K562 (cell line): ENCODE measurements at regions not wholly inside any gene's neighbourhood (a gene's known extent, or its start where the extent isn't known, plus 50 kb on each side); places are given as distances from the start of the nearest gene placed in this dataset.

Experiments used
- EZH2 ChIP-seq: IDR thresholded peaks from 2 replicates; pipeline ENCODE4 v1.6.1; 2012; ENCODE audit warnings: low read depth, mild to moderate bottlenecking, inconsistent platforms, low read length, borderline replicate concordance
- KLF10 ChIP-seq: fragments of 250-450 bp; sonication (Bioruptor Pico); IDR thresholded peaks from 2 replicates; pipeline ENCODE4 v1.6.1; 2021; ENCODE audit warnings: matching md5 sums
- NBN ChIP-seq: fragments of 450-650 bp; IDR thresholded peaks from 2 replicates; pipeline ENCODE4 v1.6.1; 2016; ENCODE audit warnings: low read depth, mild to moderate bottlenecking
- POLR2A ChIP-seq: fragments of 450-650 bp; conservative IDR thresholded peaks from 2 replicates; pipeline ENCODE4 v1.6.1; 2016
- YY1 ChIP-seq, 3 experiments: IDR thresholded peaks; 2 replicates each; pipeline ENCODE4 v1.6.1; 2011; ENCODE audit warnings: low read length in 2 of 3, mild to moderate bottlenecking in 2 of 3, moderate library complexity in 2 of 3, borderline replicate concordance in 1 of 3, control low read depth in 1 of 3, low read depth in 1 of 3; ENCODE audit not compliant: insufficient read depth in 3 of 3, insufficient replicate concordance in 2 of 3, control insufficient read depth in 1 of 3, insufficient read length in 1 of 3; ENCODE audit errors: extremely low read depth in 1 of 3
- TF ChIP-seq, protein P1 (sequence below): fragments of 450-650 bp; IDR thresholded peaks from 2 replicates; pipeline ENCODE4 v1.6.1; 2016; ENCODE audit warnings: antibody characterized with exemption
- TF ChIP-seq, protein P2 (sequence below), 3 experiments: IDR thresholded peaks in 2 of 3; conservative IDR thresholded peaks in 1 of 3; 2 replicates each; pipeline ENCODE4 v1.5.1; 2011 to 2012; ENCODE audit warnings: low read length in 3 of 3, mild to moderate bottlenecking in 3 of 3, control low read depth in 2 of 3, improper control_type of control experiment in 1 of 3, inconsistent platforms in 1 of 3, low read depth in 1 of 3, mixed read lengths in 1 of 3, moderate library complexity in 1 of 3; ENCODE audit not compliant: insufficient read depth in 2 of 3
- TF ChIP-seq, protein P3 (sequence below): fragments of 450-650 bp; IDR thresholded peaks from 2 replicates; pipeline ENCODE4 v1.6.1; 2016; ENCODE audit warnings: borderline replicate concordance

DNA sequence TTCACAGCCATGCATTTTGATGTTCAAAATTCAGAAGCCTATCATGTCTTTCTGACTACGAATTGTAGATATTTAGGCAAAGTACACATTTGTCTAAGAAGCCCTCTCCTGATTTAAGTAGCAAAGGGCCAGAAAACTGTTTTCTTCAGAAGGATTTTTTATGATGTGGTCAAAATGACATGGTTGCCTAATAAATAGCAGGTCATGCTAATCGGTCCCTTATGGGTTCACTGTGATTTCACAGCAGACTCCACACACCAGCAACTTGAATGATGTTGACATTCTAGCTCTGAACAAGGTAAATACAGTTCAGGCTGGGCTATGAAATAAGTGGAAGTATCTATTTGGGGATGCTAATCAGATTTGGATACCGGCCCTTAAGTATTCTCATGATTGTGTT, 178.7 kb upstream of the DPYD start:
- TF ChIP-seq YY1 (IDR thresholded peaks at IDR 0.05; ENCODE audit: borderline replicate concordance in 1 of 3, control insufficient read depth in 1 of 3, extremely low read depth in 1 of 3, insufficient read depth in 3 of 3, insufficient read length in 1 of 3, insufficient replicate concordance in 2 of 3, low read depth in 1 of 3, low read length in 2 of 3), result no peak
- TF ChIP-seq POLR2A, result no peak
- TF ChIP-seq KLF10, result no peak
- TF ChIP-seq, protein P1, sequence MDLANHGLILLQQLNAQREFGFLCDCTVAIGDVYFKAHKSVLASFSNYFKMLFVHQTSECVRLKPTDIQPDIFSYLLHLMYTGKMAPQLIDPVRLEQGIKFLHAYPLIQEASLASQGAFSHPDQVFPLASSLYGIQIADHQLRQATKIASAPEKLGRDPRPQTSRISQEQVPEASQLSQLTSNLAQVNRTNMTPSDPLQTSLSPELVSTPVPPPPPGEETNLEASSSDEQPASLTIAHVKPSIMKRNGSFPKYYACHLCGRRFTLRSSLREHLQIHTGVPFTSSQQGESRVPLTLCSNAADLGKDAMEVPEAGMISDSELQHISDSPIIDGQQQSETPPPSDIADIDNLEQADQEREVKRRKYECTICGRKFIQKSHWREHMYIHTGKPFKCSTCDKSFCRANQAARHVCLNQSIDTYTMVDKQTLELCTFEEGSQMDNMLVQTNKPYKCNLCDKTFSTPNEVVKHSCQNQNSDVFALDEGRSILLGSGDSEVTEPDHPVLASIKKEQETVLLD, result no peak
- no peak for TF ChIP-seq EZH2
- TF ChIP-seq, protein P2, sequence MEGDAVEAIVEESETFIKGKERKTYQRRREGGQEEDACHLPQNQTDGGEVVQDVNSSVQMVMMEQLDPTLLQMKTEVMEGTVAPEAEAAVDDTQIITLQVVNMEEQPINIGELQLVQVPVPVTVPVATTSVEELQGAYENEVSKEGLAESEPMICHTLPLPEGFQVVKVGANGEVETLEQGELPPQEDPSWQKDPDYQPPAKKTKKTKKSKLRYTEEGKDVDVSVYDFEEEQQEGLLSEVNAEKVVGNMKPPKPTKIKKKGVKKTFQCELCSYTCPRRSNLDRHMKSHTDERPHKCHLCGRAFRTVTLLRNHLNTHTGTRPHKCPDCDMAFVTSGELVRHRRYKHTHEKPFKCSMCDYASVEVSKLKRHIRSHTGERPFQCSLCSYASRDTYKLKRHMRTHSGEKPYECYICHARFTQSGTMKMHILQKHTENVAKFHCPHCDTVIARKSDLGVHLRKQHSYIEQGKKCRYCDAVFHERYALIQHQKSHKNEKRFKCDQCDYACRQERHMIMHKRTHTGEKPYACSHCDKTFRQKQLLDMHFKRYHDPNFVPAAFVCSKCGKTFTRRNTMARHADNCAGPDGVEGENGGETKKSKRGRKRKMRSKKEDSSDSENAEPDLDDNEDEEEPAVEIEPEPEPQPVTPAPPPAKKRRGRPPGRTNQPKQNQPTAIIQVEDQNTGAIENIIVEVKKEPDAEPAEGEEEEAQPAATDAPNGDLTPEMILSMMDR (IDR thresholded peaks at IDR 0.05 in 2 of 3, conservative IDR thresholded peaks at IDR 0.05 in 1 of 3; ENCODE audit: insufficient read depth in 2 of 3, low read depth in 1 of 3, low read length in 3 of 3), result no peak
- TF ChIP-seq NBN, result no peak
- TF ChIP-seq, protein P3, sequence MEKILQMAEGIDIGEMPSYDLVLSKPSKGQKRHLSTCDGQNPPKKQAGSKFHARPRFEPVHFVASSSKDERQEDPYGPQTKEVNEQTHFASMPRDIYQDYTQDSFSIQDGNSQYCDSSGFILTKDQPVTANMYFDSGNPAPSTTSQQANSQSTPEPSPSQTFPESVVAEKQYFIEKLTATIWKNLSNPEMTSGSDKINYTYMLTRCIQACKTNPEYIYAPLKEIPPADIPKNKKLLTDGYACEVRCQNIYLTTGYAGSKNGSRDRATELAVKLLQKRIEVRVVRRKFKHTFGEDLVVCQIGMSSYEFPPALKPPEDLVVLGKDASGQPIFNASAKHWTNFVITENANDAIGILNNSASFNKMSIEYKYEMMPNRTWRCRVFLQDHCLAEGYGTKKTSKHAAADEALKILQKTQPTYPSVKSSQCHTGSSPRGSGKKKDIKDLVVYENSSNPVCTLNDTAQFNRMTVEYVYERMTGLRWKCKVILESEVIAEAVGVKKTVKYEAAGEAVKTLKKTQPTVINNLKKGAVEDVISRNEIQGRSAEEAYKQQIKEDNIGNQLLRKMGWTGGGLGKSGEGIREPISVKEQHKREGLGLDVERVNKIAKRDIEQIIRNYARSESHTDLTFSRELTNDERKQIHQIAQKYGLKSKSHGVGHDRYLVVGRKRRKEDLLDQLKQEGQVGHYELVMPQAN, result no peak
